H1 (cell line): ENCODE measurements at regions not wholly inside any gene's neighbourhood (a gene's known extent, or its start where the extent isn't known, plus 50 kb on each side); places are given as distances from the start of the nearest gene placed in this dataset.

Experiments
- CTCF ChIA-PET: fragments of 300-600 bp; sonication (Branson Sonifier 250); formaldehyde crosslinking; loops from one replicate; lab custom pipeline; 2021; ENCODE audit not compliant: partially characterized antibody; lab: Charles Lee
- POLR2A ChIA-PET: fragments of 300-600 bp; sonication (Branson Sonifier 250); formaldehyde crosslinking; loops from one replicate; lab custom pipeline; 2021; ENCODE audit warnings: inconsistent platforms; ENCODE audit not compliant: partially characterized antibody; lab: Charles Lee
- DNase-seq, 2 experiments: peaks; one replicate each; pipeline versions ENCODE4 v3.0.0 to v3.0.0-alpha.2; 2010 to 2022; ENCODE audit warnings: low spot score in 2 of 2, low read depth in 1 of 2, mixed read lengths in 1 of 2
- FAIRE-seq: peaks from 2 replicates; lab custom pipeline; 2011; peaks lifted over from hg19 to GRCh38; lab: Jason Lieb, UNC
- H2AFZ ChIP-seq: 2 replicates; pipeline ENCODE4 v1.8.1; 2012; ENCODE audit warnings: low read length, inconsistent platforms
- H2AK5ac ChIP-seq: 2 replicates; pipeline ENCODE4 v1.6.1; 2013; ENCODE audit warnings: low read depth, low read length
- H2BK120ac ChIP-seq: replicated peaks from 2 replicates; pipeline ENCODE3; 2013; ENCODE audit warnings: low read depth, low read length, inconsistent platforms
- H2BK12ac ChIP-seq: 2 replicates; pipeline ENCODE4 v1.6.1; 2013; ENCODE audit warnings: low read depth, low read length
- H2BK15ac ChIP-seq: 2 replicates; pipeline ENCODE4 v1.6.1; 2013; ENCODE audit warnings: low read length
- H2BK20ac ChIP-seq: 2 replicates; pipeline ENCODE4 v1.6.1; 2013; ENCODE audit warnings: low read length
- H2BK5ac ChIP-seq: 2 replicates; pipeline ENCODE4 v1.6.1; 2013; ENCODE audit warnings: low read depth, low read length
- H3K14ac ChIP-seq: 2 replicates; pipeline ENCODE4 v1.6.1; 2013; ENCODE audit warnings: inconsistent platforms; ENCODE audit not compliant: insufficient read length
- H3K18ac ChIP-seq: 2 replicates; pipeline ENCODE4 v1.6.1; 2013; ENCODE audit warnings: low read length; ENCODE audit errors: extremely low read depth
- H3K23ac ChIP-seq: 2 replicates; pipeline ENCODE4 v1.6.1; 2013; ENCODE audit warnings: inconsistent platforms; ENCODE audit not compliant: insufficient read length
- H3K23me2 ChIP-seq: 2 replicates; pipeline ENCODE4 v1.6.1; 2013; ENCODE audit warnings: low read depth, low read length
- H3K27ac ChIP-seq: 2 replicates; pipeline ENCODE4 v1.6.1; 2011; ENCODE audit warnings: low read depth, low read length, inconsistent platforms
- H3K27me3 ChIP-seq, 4 experiments: replicated peaks in 1 of 4; 1 replicate in 1 of 4; 2 replicates in 3 of 4; pipeline versions ENCODE4 v1.6.1 to v1.8.1; 2011 to 2013; ENCODE audit warnings: low read length in 3 of 4, mild to moderate bottlenecking in 3 of 4, inconsistent platforms in 2 of 4, mixed read lengths in 2 of 4, moderate library complexity in 1 of 4; ENCODE audit not compliant: control insufficient read depth in 3 of 4, insufficient read depth in 3 of 4; ENCODE audit errors: extremely low read depth in 1 of 4
- H3K36me3 ChIP-seq, 4 experiments: 2 replicates each; pipeline versions ENCODE4 v1.6.1 to v1.8.1; 2011 to 2013; ENCODE audit warnings: mild to moderate bottlenecking in 4 of 4, low read length in 3 of 4, moderate library complexity in 2 of 4, control low read depth in 1 of 4, inconsistent platforms in 1 of 4; ENCODE audit not compliant: insufficient read depth in 4 of 4, control insufficient read depth in 2 of 4
- H3K4ac ChIP-seq: replicated peaks from 2 replicates; pipeline ENCODE3; 2013; ENCODE audit warnings: low read length, low read depth, mixed read lengths, inconsistent platforms; ENCODE audit not compliant: insufficient read length
- H3K4me1 ChIP-seq, 4 experiments: replicated peaks in 1 of 4; 1 replicate in 1 of 4; 2 replicates in 3 of 4; pipeline versions ENCODE4 v1.6.1 to v1.8.1; 2011 to 2013; ENCODE audit warnings: low read length in 3 of 4, inconsistent platforms in 2 of 4, mixed read lengths in 1 of 4; ENCODE audit not compliant: insufficient read depth in 4 of 4, control insufficient read depth in 3 of 4
- H3K4me2 ChIP-seq, 2 experiments: 2 replicates each; pipeline versions ENCODE4 v1.6.1 to v1.8.1; 2011 to 2013; ENCODE audit warnings: low read depth in 2 of 2, low read length in 2 of 2, control low read depth in 1 of 2, inconsistent platforms in 1 of 2, mild to moderate bottlenecking in 1 of 2; ENCODE audit not compliant: insufficient read depth in 1 of 2
- H3K4me3 ChIP-seq, 4 experiments: fragments of 200-600, 300-600 bp in 1 of 4; sonication (generic), shearing (Covaris generic), sonication (Bioruptor Twin) in 1 of 4; 2 replicates each; pipeline versions ENCODE4 v1.5.1 to v1.8.1; 2011 to 2016; ENCODE audit warnings: low read length in 4 of 4, low read depth in 3 of 4, control low read depth in 2 of 4, inconsistent platforms in 2 of 4, mild to moderate bottlenecking in 2 of 4, mixed read lengths in 1 of 4, moderate library complexity in 1 of 4; ENCODE audit not compliant: insufficient read depth in 2 of 4; ENCODE audit errors: extremely low read depth in 1 of 4
- H3K56ac ChIP-seq: replicated peaks from 2 replicates; pipeline ENCODE3; 2013; ENCODE audit warnings: low read depth, mild to moderate bottlenecking, mixed read lengths, low read length, inconsistent platforms; ENCODE audit not compliant: insufficient read length
- H3K79me1 ChIP-seq: 2 replicates; pipeline ENCODE4 v1.6.1; 2013; ENCODE audit warnings: low read depth, low read length, control low read depth
- H3K79me2 ChIP-seq, 2 experiments: 2 replicates each; pipeline versions ENCODE4 v1.6.1 to v1.8.1; 2012 to 2013; ENCODE audit warnings: low read length in 2 of 2, mild to moderate bottlenecking in 2 of 2, inconsistent platforms in 1 of 2; ENCODE audit not compliant: insufficient read depth in 2 of 2, control insufficient read depth in 1 of 2
- H3K9ac ChIP-seq, 4 experiments: replicated peaks in 1 of 4; 1 replicate in 1 of 4; 2 replicates in 3 of 4; pipeline versions ENCODE4 v1.6.1 to v1.8.1; 2011 to 2013; ENCODE audit warnings: low read depth in 3 of 4, low read length in 3 of 4, control low read depth in 2 of 4, mild to moderate bottlenecking in 2 of 4, moderate library complexity in 2 of 4, inconsistent platforms in 1 of 4; ENCODE audit errors: extremely low read depth in 1 of 4
- H3K9me3 ChIP-seq, 2 experiments: 2 replicates each; pipeline versions ENCODE4 v1.6.1 to v1.8.1; 2012 to 2013; ENCODE audit warnings: mild to moderate bottlenecking in 2 of 2, moderate library complexity in 2 of 2, control low read depth in 1 of 2, inconsistent platforms in 1 of 2, low read depth in 1 of 2, low read length in 1 of 2, mixed read lengths in 1 of 2; ENCODE audit not compliant: insufficient read depth in 2 of 2
- H4K20me1 ChIP-seq, 2 experiments: replicated peaks in 1 of 2; 2 replicates each; pipeline versions ENCODE3 to v1.8.1; 2011 to 2013; ENCODE audit warnings: inconsistent platforms in 2 of 2, low read length in 2 of 2, mild to moderate bottlenecking in 1 of 2; ENCODE audit not compliant: insufficient read depth in 2 of 2, control insufficient read depth in 1 of 2
- H4K5ac ChIP-seq: 2 replicates; pipeline ENCODE4 v1.6.1; 2013; ENCODE audit warnings: low read length, low read depth, mixed read lengths, inconsistent platforms; ENCODE audit not compliant: insufficient read length
- H4K8ac ChIP-seq: 2 replicates; pipeline ENCODE4 v1.8.0; 2013; ENCODE audit warnings: mild to moderate bottlenecking, moderate library complexity, low read length, inconsistent platforms; ENCODE audit not compliant: insufficient read depth; ENCODE audit errors: extremely low read depth
- H4K91ac ChIP-seq: replicated peaks from 2 replicates; pipeline ENCODE3; 2013; ENCODE audit warnings: low read length, mixed read lengths, inconsistent platforms; ENCODE audit not compliant: insufficient read length
- GABPA ChIP-seq: IDR thresholded peaks from 2 replicates; pipeline ENCODE4 v1.6.1; 2011; ENCODE audit warnings: mild to moderate bottlenecking, low read length, moderate library complexity, borderline replicate concordance; ENCODE audit not compliant: insufficient read depth
- HDAC6 ChIP-seq: IDR thresholded peaks from one replicate; pipeline ENCODE4 v1.7.1; 2012; ENCODE audit warnings: low read depth, mild to moderate bottlenecking, inconsistent platforms, low read length, moderate library complexity
- SAP30 ChIP-seq: fragments of 300-600 bp; sonication (generic); IDR thresholded peaks from 2 replicates; pipeline ENCODE4 v1.7.1; 2012; ENCODE audit warnings: low read length, moderate library complexity, mild to moderate bottlenecking, inconsistent platforms; ENCODE audit not compliant: insufficient read depth, insufficient replicate concordance
- WGBS, 2 experiments: shearing (Covaris generic) in 1 of 2; methylation state at CpG; one replicate each; pipeline versions ENCODE4 v1.1.6 to v1.1.7; 2013 to 2015; ENCODE audit warnings: low lambda C conversion rate in 2 of 2, mixed read lengths in 2 of 2, inconsistent platforms in 1 of 2, low coverage in 1 of 2, missing lambda C conversion rate in 1 of 2; ENCODE audit not compliant: insufficient replicate concordance in 2 of 2, insufficient coverage in 1 of 2, insufficient read length in 1 of 2; ENCODE audit errors: extremely low coverage in 1 of 2, missing lambda C conversion rate in 1 of 2; 5-methylcytosine and 5-hydroxymethylcytosine counted together

DNA sequence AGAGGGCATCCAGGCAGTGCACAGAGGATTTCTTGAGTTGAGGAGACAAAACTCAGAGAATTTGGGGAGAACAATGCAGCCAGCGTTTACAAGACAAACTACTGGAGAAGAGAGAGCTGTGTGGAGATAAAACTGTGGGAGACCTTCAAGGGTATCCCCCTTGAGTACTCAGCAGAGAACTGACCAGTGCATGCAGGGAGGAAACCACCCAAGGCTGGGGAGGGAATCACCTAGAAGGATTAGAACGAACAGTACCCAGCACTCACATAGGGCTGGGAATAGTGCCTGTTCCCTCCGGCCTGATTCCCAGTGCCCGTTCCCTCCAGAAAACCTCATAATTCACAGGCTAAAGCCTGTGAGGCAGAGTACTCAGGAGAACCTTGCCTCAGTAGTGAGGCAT lies 61.9 kb upstream of the YPEL5 start:
- Histone ChIP-seq H4K8ac (no peak overlapping the region), H4K5ac (no peak overlapping the region), H3K4ac (no peak overlapping the region), H3K18ac (no peak overlapping the region), H2BK120ac (no peak overlapping the region), H4K20me1 (no peaks in the 10 kb centered on the region), H3K4me3 (no peak overlapping the region), H2AK5ac (no peak overlapping the region), H2AFZ (0 out of 2 replicates have a peak overlapping the region, but pooled peaks have one; percentile 49), H2BK5ac (no peak overlapping the region), H3K14ac (no peak overlapping the region), H3K79me1 (no peaks in the 10 kb centered on the region), H3K79me2 (no peaks in the 10 kb centered on the region), H2BK20ac (no peak overlapping the region), H2BK12ac (no peak overlapping the region), H3K56ac (no peak overlapping the region), H3K36me3 (no peaks in the 10 kb centered on the region), H3K9me3 (no peaks in the 10 kb centered on the region; a peak in 1 of 4 replicates), H3K9ac (no peak overlapping the region), H3K4me2 (no peak overlapping the region), H4K91ac (no peak overlapping the region), H3K27ac (no peak overlapping the region), H3K4me1 (peaks cover 0 to 2% (median 0%) of the 10 kb centered on the region in 4 experiments; a peak in 1 of 7 replicates), H2BK15ac (no peak overlapping the region), H3K23ac (no peak overlapping the region), H3K27me3 (no peaks in the 10 kb centered on the region), H3K23me2 (no peaks in the 10 kb centered on the region)
- POLR2A ChIA-PET: no interaction called here
- TF ChIP-seq GABPA (no peak), SAP30 (no peak), HDAC6 (no peak)
- FAIRE-seq (no peak), DNase-seq (no peak)
- 88% methylated on average over 4 of the region's 4 CpGs; no CpG with 5 or more reads in 1 of the 2 experiments for WGBS, 2 experiments
- CTCF ChIA-PET: interaction anchor here (1.2 to 9.8 kb wide), 3 partner anchors 13 to 31 kb away, joined by 3 to 99 read pairs (median 7); no protein-coding TSS in a partner anchor
